H1 (cell line): ENCODE measurements at regions not wholly inside any gene's neighbourhood (a gene's known extent, or its start where the extent isn't known, plus 50 kb on each side); places are given as distances from the start of the nearest gene placed in this dataset.

ENCODE experiments used
- CTCF ChIA-PET: fragments of 300-600 bp; sonication (Branson Sonifier 250); formaldehyde crosslinking; loops from one replicate; lab custom pipeline; 2021; ENCODE audit not compliant: partially characterized antibody; lab: Charles Lee
- POLR2A ChIA-PET: fragments of 300-600 bp; sonication (Branson Sonifier 250); formaldehyde crosslinking; loops from one replicate; lab custom pipeline; 2021; ENCODE audit warnings: inconsistent platforms; ENCODE audit not compliant: partially characterized antibody; lab: Charles Lee
- DNase-seq, 2 experiments: peaks; one replicate each; pipeline versions ENCODE4 v3.0.0 to v3.0.0-alpha.2; 2010 to 2022; ENCODE audit warnings: low spot score in 2 of 2, low read depth in 1 of 2, mixed read lengths in 1 of 2
- FAIRE-seq: peaks from 2 replicates; lab custom pipeline; 2011; peaks lifted over from hg19 to GRCh38; lab: Jason Lieb, UNC
- H2AFZ ChIP-seq: 2 replicates; pipeline ENCODE4 v1.8.1; 2012; ENCODE audit warnings: low read length, inconsistent platforms
- H2AK5ac ChIP-seq: 2 replicates; pipeline ENCODE4 v1.6.1; 2013; ENCODE audit warnings: low read depth, low read length
- H2BK120ac ChIP-seq: replicated peaks from 2 replicates; pipeline ENCODE3; 2013; ENCODE audit warnings: low read depth, low read length, inconsistent platforms
- H2BK12ac ChIP-seq: 2 replicates; pipeline ENCODE4 v1.6.1; 2013; ENCODE audit warnings: low read depth, low read length
- H2BK15ac ChIP-seq: 2 replicates; pipeline ENCODE4 v1.6.1; 2013; ENCODE audit warnings: low read length
- H2BK20ac ChIP-seq: 2 replicates; pipeline ENCODE4 v1.6.1; 2013; ENCODE audit warnings: low read length
- H2BK5ac ChIP-seq: 2 replicates; pipeline ENCODE4 v1.6.1; 2013; ENCODE audit warnings: low read depth, low read length
- H3K14ac ChIP-seq: 2 replicates; pipeline ENCODE4 v1.6.1; 2013; ENCODE audit warnings: inconsistent platforms; ENCODE audit not compliant: insufficient read length
- H3K18ac ChIP-seq: 2 replicates; pipeline ENCODE4 v1.6.1; 2013; ENCODE audit warnings: low read length; ENCODE audit errors: extremely low read depth
- H3K23ac ChIP-seq: 2 replicates; pipeline ENCODE4 v1.6.1; 2013; ENCODE audit warnings: inconsistent platforms; ENCODE audit not compliant: insufficient read length
- H3K23me2 ChIP-seq: 2 replicates; pipeline ENCODE4 v1.6.1; 2013; ENCODE audit warnings: low read depth, low read length
- H3K27ac ChIP-seq: 2 replicates; pipeline ENCODE4 v1.6.1; 2011; ENCODE audit warnings: low read depth, low read length, inconsistent platforms
- H3K27me3 ChIP-seq, 4 experiments: replicated peaks in 1 of 4; 1 replicate in 1 of 4; 2 replicates in 3 of 4; pipeline versions ENCODE4 v1.6.1 to v1.8.1; 2011 to 2013; ENCODE audit warnings: low read length in 3 of 4, mild to moderate bottlenecking in 3 of 4, inconsistent platforms in 2 of 4, mixed read lengths in 2 of 4, moderate library complexity in 1 of 4; ENCODE audit not compliant: control insufficient read depth in 3 of 4, insufficient read depth in 3 of 4; ENCODE audit errors: extremely low read depth in 1 of 4
- H3K36me3 ChIP-seq, 4 experiments: 2 replicates each; pipeline versions ENCODE4 v1.6.1 to v1.8.1; 2011 to 2013; ENCODE audit warnings: mild to moderate bottlenecking in 4 of 4, low read length in 3 of 4, moderate library complexity in 2 of 4, control low read depth in 1 of 4, inconsistent platforms in 1 of 4; ENCODE audit not compliant: insufficient read depth in 4 of 4, control insufficient read depth in 2 of 4
- H3K4ac ChIP-seq: replicated peaks from 2 replicates; pipeline ENCODE3; 2013; ENCODE audit warnings: low read length, low read depth, mixed read lengths, inconsistent platforms; ENCODE audit not compliant: insufficient read length
- H3K4me1 ChIP-seq, 4 experiments: replicated peaks in 1 of 4; 1 replicate in 1 of 4; 2 replicates in 3 of 4; pipeline versions ENCODE4 v1.6.1 to v1.8.1; 2011 to 2013; ENCODE audit warnings: low read length in 3 of 4, inconsistent platforms in 2 of 4, mixed read lengths in 1 of 4; ENCODE audit not compliant: insufficient read depth in 4 of 4, control insufficient read depth in 3 of 4
- H3K4me2 ChIP-seq, 2 experiments: 2 replicates each; pipeline versions ENCODE4 v1.6.1 to v1.8.1; 2011 to 2013; ENCODE audit warnings: low read depth in 2 of 2, low read length in 2 of 2, control low read depth in 1 of 2, inconsistent platforms in 1 of 2, mild to moderate bottlenecking in 1 of 2; ENCODE audit not compliant: insufficient read depth in 1 of 2
- H3K4me3 ChIP-seq, 4 experiments: fragments of 200-600, 300-600 bp in 1 of 4; sonication (generic), shearing (Covaris generic), sonication (Bioruptor Twin) in 1 of 4; 2 replicates each; pipeline versions ENCODE4 v1.5.1 to v1.8.1; 2011 to 2016; ENCODE audit warnings: low read length in 4 of 4, low read depth in 3 of 4, control low read depth in 2 of 4, inconsistent platforms in 2 of 4, mild to moderate bottlenecking in 2 of 4, mixed read lengths in 1 of 4, moderate library complexity in 1 of 4; ENCODE audit not compliant: insufficient read depth in 2 of 4; ENCODE audit errors: extremely low read depth in 1 of 4
- H3K56ac ChIP-seq: replicated peaks from 2 replicates; pipeline ENCODE3; 2013; ENCODE audit warnings: low read depth, mild to moderate bottlenecking, mixed read lengths, low read length, inconsistent platforms; ENCODE audit not compliant: insufficient read length
- H3K79me1 ChIP-seq: 2 replicates; pipeline ENCODE4 v1.6.1; 2013; ENCODE audit warnings: low read depth, low read length, control low read depth
- H3K79me2 ChIP-seq, 2 experiments: 2 replicates each; pipeline versions ENCODE4 v1.6.1 to v1.8.1; 2012 to 2013; ENCODE audit warnings: low read length in 2 of 2, mild to moderate bottlenecking in 2 of 2, inconsistent platforms in 1 of 2; ENCODE audit not compliant: insufficient read depth in 2 of 2, control insufficient read depth in 1 of 2
- H3K9ac ChIP-seq, 4 experiments: replicated peaks in 1 of 4; 1 replicate in 1 of 4; 2 replicates in 3 of 4; pipeline versions ENCODE4 v1.6.1 to v1.8.1; 2011 to 2013; ENCODE audit warnings: low read depth in 3 of 4, low read length in 3 of 4, control low read depth in 2 of 4, mild to moderate bottlenecking in 2 of 4, moderate library complexity in 2 of 4, inconsistent platforms in 1 of 4; ENCODE audit errors: extremely low read depth in 1 of 4
- H3K9me3 ChIP-seq, 2 experiments: 2 replicates each; pipeline versions ENCODE4 v1.6.1 to v1.8.1; 2012 to 2013; ENCODE audit warnings: mild to moderate bottlenecking in 2 of 2, moderate library complexity in 2 of 2, control low read depth in 1 of 2, inconsistent platforms in 1 of 2, low read depth in 1 of 2, low read length in 1 of 2, mixed read lengths in 1 of 2; ENCODE audit not compliant: insufficient read depth in 2 of 2
- H4K20me1 ChIP-seq, 2 experiments: replicated peaks in 1 of 2; 2 replicates each; pipeline versions ENCODE3 to v1.8.1; 2011 to 2013; ENCODE audit warnings: inconsistent platforms in 2 of 2, low read length in 2 of 2, mild to moderate bottlenecking in 1 of 2; ENCODE audit not compliant: insufficient read depth in 2 of 2, control insufficient read depth in 1 of 2
- H4K5ac ChIP-seq: 2 replicates; pipeline ENCODE4 v1.6.1; 2013; ENCODE audit warnings: low read length, low read depth, mixed read lengths, inconsistent platforms; ENCODE audit not compliant: insufficient read length
- H4K8ac ChIP-seq: 2 replicates; pipeline ENCODE4 v1.8.0; 2013; ENCODE audit warnings: mild to moderate bottlenecking, moderate library complexity, low read length, inconsistent platforms; ENCODE audit not compliant: insufficient read depth; ENCODE audit errors: extremely low read depth
- H4K91ac ChIP-seq: replicated peaks from 2 replicates; pipeline ENCODE3; 2013; ENCODE audit warnings: low read length, mixed read lengths, inconsistent platforms; ENCODE audit not compliant: insufficient read length
- BACH1 ChIP-seq: IDR thresholded peaks from 2 replicates; pipeline ENCODE4 v1.6.1; 2012; ENCODE audit warnings: low read length, improper control_type of control experiment
- GABPA ChIP-seq: IDR thresholded peaks from 2 replicates; pipeline ENCODE4 v1.6.1; 2011; ENCODE audit warnings: mild to moderate bottlenecking, low read length, moderate library complexity, borderline replicate concordance; ENCODE audit not compliant: insufficient read depth
- HDAC2 ChIP-seq, 2 experiments: fragments of 300-600 bp in 1 of 2; sonication (generic) in 1 of 2; IDR thresholded peaks; 2 replicates each; pipeline ENCODE4 v1.6.1; 2011 to 2012; ENCODE audit warnings: low read depth in 2 of 2, low read length in 2 of 2, mild to moderate bottlenecking in 2 of 2, moderate library complexity in 2 of 2, borderline replicate concordance in 1 of 2, inconsistent platforms in 1 of 2
- HDAC6 ChIP-seq: IDR thresholded peaks from one replicate; pipeline ENCODE4 v1.7.1; 2012; ENCODE audit warnings: low read depth, mild to moderate bottlenecking, inconsistent platforms, low read length, moderate library complexity
- JUND ChIP-seq: IDR thresholded peaks from 2 replicates; pipeline ENCODE4 v1.6.1; 2011; ENCODE audit warnings: mild to moderate bottlenecking, improper control_type of control experiment, low read length
- RFX5 ChIP-seq: IDR thresholded peaks from 2 replicates; pipeline ENCODE4 v1.6.1; 2011; ENCODE audit warnings: low read depth, low read length, improper control_type of control experiment, borderline replicate concordance
- RNF2 ChIP-seq: fragments of 200-900, 300-1000 bp; sonication (generic); IDR thresholded peaks from 2 replicates; pipeline ENCODE4 v1.7.1; 2016; ENCODE audit warnings: borderline replicate concordance, low read depth, mild to moderate bottlenecking, antibody characterized with exemption, low read length; ENCODE audit not compliant: poor library complexity, severe bottlenecking; ENCODE audit errors: missing control alignments
- TCF12 ChIP-seq: IDR thresholded peaks from 2 replicates; pipeline ENCODE4 v1.6.1; 2011; ENCODE audit warnings: low read depth, mild to moderate bottlenecking, low read length
- WGBS, 2 experiments: shearing (Covaris generic) in 1 of 2; methylation state at CpG; one replicate each; pipeline versions ENCODE4 v1.1.6 to v1.1.7; 2013 to 2015; ENCODE audit warnings: low lambda C conversion rate in 2 of 2, mixed read lengths in 2 of 2, inconsistent platforms in 1 of 2, low coverage in 1 of 2, missing lambda C conversion rate in 1 of 2; ENCODE audit not compliant: insufficient replicate concordance in 2 of 2, insufficient coverage in 1 of 2, insufficient read length in 1 of 2; ENCODE audit errors: extremely low coverage in 1 of 2, missing lambda C conversion rate in 1 of 2; 5-methylcytosine and 5-hydroxymethylcytosine counted together

GRCh38 chr11:90783111-90783510, 560.3 kb upstream of the CHORDC1 start:
- H4K5ac ChIP-seq = no peak overlapping the region
- no peak overlapping the region for H3K9ac ChIP-seq
- H2AK5ac ChIP-seq = no peak overlapping the region
- H3K9me3 ChIP-seq = no peaks in the 10 kb centered on the region
- no peak overlapping the region for H2BK5ac ChIP-seq
- no peak overlapping the region for H3K4me2 ChIP-seq
- TF ChIP-seq RNF2 (no peak), HDAC2 (IDR thresholded peaks at IDR 0.05; ENCODE audit: borderline replicate concordance in 1 of 2, low read depth in 2 of 2, low read length in 2 of 2) (no peak), TCF12 (no peak), RFX5 (no peak), HDAC6 (no peak), JUND (no peak), GABPA (no peak), BACH1 (no peak)
- H3K23ac ChIP-seq = no peak overlapping the region
- H2BK15ac ChIP-seq = no peak overlapping the region
- no peak overlapping the region for H3K14ac ChIP-seq
- no peaks in the 10 kb centered on the region for H3K79me1 ChIP-seq
- H3K4ac ChIP-seq = no peak overlapping the region
- H3K4me3 ChIP-seq = no peak overlapping the region
- H4K20me1 ChIP-seq = no peaks in the 10 kb centered on the region
- CTCF ChIA-PET = interaction anchor here (0.9 kb wide), 1 partner anchor 14 kb away, joined by 3 read pairs; no protein-coding TSS in a partner anchor
- H3K23me2 ChIP-seq = no peaks in the 10 kb centered on the region
- FAIRE-seq (no peak), DNase-seq (no peak)
- POLR2A ChIA-PET = no interaction called here
- H2BK20ac ChIP-seq = no peak overlapping the region
- H3K27me3 ChIP-seq = no peaks in the 10 kb centered on the region
- H4K91ac ChIP-seq = no peak overlapping the region
- H4K8ac ChIP-seq = no peak overlapping the region
- H2BK120ac ChIP-seq = no peak overlapping the region
- H3K27ac ChIP-seq = no peak overlapping the region
- H3K56ac ChIP-seq = no peak overlapping the region
- H3K79me2 ChIP-seq = no peaks in the 10 kb centered on the region
- WGBS, 2 experiments = 84 to 100% methylated on average over 1 to 3 of the region's 3 CpGs
- no peaks in the 10 kb centered on the region for H3K4me1 ChIP-seq
- H2BK12ac ChIP-seq = no peak overlapping the region
- no peaks in the 10 kb centered on the region for H3K36me3 ChIP-seq
- no peak overlapping the region for H2AFZ ChIP-seq
- H3K18ac ChIP-seq = no peak overlapping the region
